ENCODE measurements at regions not wholly inside any gene's neighbourhood (a gene's known extent, or its start where the extent isn't known, plus 50 kb on each side); places are given as distances from the start of the nearest gene placed in this dataset.

- H3K4me1 ChIP-seq: no peaks in the 10 kb centered on the region
- no peak overlapping the region for H3K4me2 ChIP-seq
- FAIRE-seq (no peak), DNase-seq (ENCODE audit: low read depth in 1 of 2, low spot score in 1 of 2) (peak; percentile 32 to 37), ATAC-seq (peak in 1 of 2 experiments; percentile 84; a peak in 3 of 6 replicates)
- peak overlapping the region in 1 of 2 experiments; percentile 47; a peak in 1 of 6 replicates for H3K27ac ChIP-seq
- H3K4me3 ChIP-seq: no peak overlapping the region
- CTCF ChIA-PET: interaction anchor here (0.7 to 5.3 kb wide), 15 partner anchors 8 to 337 kb away, joined by 3 to 58 read pairs (median 3); no protein-coding TSS in a partner anchor
- TF ChIP-seq HEYL (CRISPR knock-in tag; IDR thresholded peaks at IDR 0.05) (no peak), SMC3 (IDR thresholded peaks at IDR 0.05) (peak; percentile 24; the same call in 1 of the 3 replicates), RAD21 (conservative IDR thresholded peaks at IDR 0.05 in 1 of 2, IDR thresholded peaks at IDR 0.05 in 1 of 2) (0 out of 5 replicates have a peak, but pooled peaks of 1 of the 2 experiments have one; percentile 5)
- TF ChIP-seq, protein P1, sequence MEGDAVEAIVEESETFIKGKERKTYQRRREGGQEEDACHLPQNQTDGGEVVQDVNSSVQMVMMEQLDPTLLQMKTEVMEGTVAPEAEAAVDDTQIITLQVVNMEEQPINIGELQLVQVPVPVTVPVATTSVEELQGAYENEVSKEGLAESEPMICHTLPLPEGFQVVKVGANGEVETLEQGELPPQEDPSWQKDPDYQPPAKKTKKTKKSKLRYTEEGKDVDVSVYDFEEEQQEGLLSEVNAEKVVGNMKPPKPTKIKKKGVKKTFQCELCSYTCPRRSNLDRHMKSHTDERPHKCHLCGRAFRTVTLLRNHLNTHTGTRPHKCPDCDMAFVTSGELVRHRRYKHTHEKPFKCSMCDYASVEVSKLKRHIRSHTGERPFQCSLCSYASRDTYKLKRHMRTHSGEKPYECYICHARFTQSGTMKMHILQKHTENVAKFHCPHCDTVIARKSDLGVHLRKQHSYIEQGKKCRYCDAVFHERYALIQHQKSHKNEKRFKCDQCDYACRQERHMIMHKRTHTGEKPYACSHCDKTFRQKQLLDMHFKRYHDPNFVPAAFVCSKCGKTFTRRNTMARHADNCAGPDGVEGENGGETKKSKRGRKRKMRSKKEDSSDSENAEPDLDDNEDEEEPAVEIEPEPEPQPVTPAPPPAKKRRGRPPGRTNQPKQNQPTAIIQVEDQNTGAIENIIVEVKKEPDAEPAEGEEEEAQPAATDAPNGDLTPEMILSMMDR (IDR thresholded peaks at IDR 0.05): peak; percentile 43
- H3K9me3 ChIP-seq: peaks cover 3% of the 10 kb centered on the region; the same call in 1 of the 3 replicates
- WGBS (ENCODE audit: missing lambda C conversion rate): 67% methylated on average over 27 of the region's 27 CpGs
- POLR2A ChIA-PET: interaction anchor here (1.0 kb wide), 1 partner anchor 337 kb away, joined by 3 read pairs; no protein-coding TSS in a partner anchor
These were observed 224.2 kb downstream of the NFATC2 start for GRCh38 chr20:51318058-51318949.

GRCh38 chr20:51315390-51315789 lies 227.1 kb downstream of the NFATC2 start:
- CTCF ChIA-PET: interaction anchor here (0.6 to 5.3 kb wide), 6 partner anchors 8 to 495 kb away, joined by 3 to 58 read pairs (median 8); no protein-coding TSS in a partner anchor
- ATAC-seq (no peak), FAIRE-seq (no peak), DNase-seq (ENCODE audit: low read depth in 1 of 2, low spot score in 1 of 2) (no peak)
- POLR2A ChIA-PET: no interaction called here
- H3K4me3 ChIP-seq: no peak overlapping the region
- H3K4me2 ChIP-seq: no peak overlapping the region
- TF ChIP-seq KDM5A (IDR thresholded peaks at IDR 0.05) (no peak), BHLHE40 (IDR thresholded peaks at IDR 0.05; ENCODE audit: low read depth, low read length) (no peak), ZSCAN20 (CRISPR knock-in tag; IDR thresholded peaks at IDR 0.05) (no peak), ZFP36 (IDR thresholded peaks at IDR 0.05; ENCODE audit: borderline replicate concordance, partially characterized antibody) (no peak), RARB (CRISPR knock-in tag; IDR thresholded peaks at IDR 0.05) (no peak), CHD2 (IDR thresholded peaks at IDR 0.05; ENCODE audit: low read length, partially characterized antibody) (no peak), HDAC2 (IDR thresholded peaks at IDR 0.05) (no peak), EP300 (IDR thresholded peaks at IDR 0.05) (no peak)
- TF ChIP-seq, protein P2, sequence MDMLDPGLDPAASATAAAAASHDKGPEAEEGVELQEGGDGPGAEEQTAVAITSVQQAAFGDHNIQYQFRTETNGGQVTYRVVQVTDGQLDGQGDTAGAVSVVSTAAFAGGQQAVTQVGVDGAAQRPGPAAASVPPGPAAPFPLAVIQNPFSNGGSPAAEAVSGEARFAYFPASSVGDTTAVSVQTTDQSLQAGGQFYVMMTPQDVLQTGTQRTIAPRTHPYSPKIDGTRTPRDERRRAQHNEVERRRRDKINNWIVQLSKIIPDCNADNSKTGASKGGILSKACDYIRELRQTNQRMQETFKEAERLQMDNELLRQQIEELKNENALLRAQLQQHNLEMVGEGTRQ (IDR thresholded peaks at IDR 0.05): no peak
- TF ChIP-seq, protein P3, sequence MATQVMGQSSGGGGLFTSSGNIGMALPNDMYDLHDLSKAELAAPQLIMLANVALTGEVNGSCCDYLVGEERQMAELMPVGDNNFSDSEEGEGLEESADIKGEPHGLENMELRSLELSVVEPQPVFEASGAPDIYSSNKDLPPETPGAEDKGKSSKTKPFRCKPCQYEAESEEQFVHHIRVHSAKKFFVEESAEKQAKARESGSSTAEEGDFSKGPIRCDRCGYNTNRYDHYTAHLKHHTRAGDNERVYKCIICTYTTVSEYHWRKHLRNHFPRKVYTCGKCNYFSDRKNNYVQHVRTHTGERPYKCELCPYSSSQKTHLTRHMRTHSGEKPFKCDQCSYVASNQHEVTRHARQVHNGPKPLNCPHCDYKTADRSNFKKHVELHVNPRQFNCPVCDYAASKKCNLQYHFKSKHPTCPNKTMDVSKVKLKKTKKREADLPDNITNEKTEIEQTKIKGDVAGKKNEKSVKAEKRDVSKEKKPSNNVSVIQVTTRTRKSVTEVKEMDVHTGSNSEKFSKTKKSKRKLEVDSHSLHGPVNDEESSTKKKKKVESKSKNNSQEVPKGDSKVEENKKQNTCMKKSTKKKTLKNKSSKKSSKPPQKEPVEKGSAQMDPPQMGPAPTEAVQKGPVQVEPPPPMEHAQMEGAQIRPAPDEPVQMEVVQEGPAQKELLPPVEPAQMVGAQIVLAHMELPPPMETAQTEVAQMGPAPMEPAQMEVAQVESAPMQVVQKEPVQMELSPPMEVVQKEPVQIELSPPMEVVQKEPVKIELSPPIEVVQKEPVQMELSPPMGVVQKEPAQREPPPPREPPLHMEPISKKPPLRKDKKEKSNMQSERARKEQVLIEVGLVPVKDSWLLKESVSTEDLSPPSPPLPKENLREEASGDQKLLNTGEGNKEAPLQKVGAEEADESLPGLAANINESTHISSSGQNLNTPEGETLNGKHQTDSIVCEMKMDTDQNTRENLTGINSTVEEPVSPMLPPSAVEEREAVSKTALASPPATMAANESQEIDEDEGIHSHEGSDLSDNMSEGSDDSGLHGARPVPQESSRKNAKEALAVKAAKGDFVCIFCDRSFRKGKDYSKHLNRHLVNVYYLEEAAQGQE (IDR thresholded peaks at IDR 0.05): no peak
- TF ChIP-seq, protein P4, sequence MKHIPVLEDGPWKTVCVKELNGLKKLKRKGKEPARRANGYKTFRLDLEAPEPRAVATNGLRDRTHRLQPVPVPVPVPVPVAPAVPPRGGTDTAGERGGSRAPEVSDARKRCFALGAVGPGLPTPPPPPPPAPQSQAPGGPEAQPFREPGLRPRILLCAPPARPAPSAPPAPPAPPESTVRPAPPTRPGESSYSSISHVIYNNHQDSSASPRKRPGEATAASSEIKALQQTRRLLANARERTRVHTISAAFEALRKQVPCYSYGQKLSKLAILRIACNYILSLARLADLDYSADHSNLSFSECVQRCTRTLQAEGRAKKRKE (CRISPR knock-in tag; IDR thresholded peaks at IDR 0.05; ENCODE audit: low read depth): no peak
- TF ChIP-seq, protein P5, sequence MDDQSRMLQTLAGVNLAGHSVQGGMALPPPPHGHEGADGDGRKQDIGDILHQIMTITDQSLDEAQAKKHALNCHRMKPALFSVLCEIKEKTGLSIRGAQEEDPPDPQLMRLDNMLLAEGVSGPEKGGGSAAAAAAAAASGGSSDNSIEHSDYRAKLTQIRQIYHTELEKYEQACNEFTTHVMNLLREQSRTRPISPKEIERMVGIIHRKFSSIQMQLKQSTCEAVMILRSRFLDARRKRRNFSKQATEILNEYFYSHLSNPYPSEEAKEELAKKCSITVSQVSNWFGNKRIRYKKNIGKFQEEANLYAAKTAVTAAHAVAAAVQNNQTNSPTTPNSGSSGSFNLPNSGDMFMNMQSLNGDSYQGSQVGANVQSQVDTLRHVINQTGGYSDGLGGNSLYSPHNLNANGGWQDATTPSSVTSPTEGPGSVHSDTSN (IDR thresholded peaks at IDR 0.05): no peak
- no peak overlapping the region for H3K27ac ChIP-seq
- no peaks in the 10 kb centered on the region for H3K4me1 ChIP-seq
- H3K9me3 ChIP-seq: peaks cover 3% of the 10 kb centered on the region; the same call in 1 of the 3 replicates
